ENCODE measurements at regions not wholly inside any gene's neighbourhood (a gene's known extent, or its start where the extent isn't known, plus 50 kb on each side); places are given as distances from the start of the nearest gene placed in this dataset.

GRCh38 chr5:10856683-10857337 is 95.8 kb upstream of the DAP start (continued):
- TF ChIP-seq BRCA1 (IDR thresholded peaks at IDR 0.05; ENCODE audit: low read depth, low read length) = no peak
- TF ChIP-seq EGR1 (IDR thresholded peaks at IDR 0.05; ENCODE audit: borderline replicate concordance, low read depth, low read length) = peak; percentile 27; the same call in 1 of the 2 replicates
- no peak for TF ChIP-seq SRF (IDR thresholded peaks at IDR 0.05; ENCODE audit: low read depth, low read length)
- TF ChIP-seq MAX (IDR thresholded peaks at IDR 0.05) = peak; percentile 57; the same call in 1 of the 2 replicates
- TF ChIP-seq GTF2F1 (IDR thresholded peaks at IDR 0.05; ENCODE audit: borderline replicate concordance, low read depth, low read length) = no peak
- TF ChIP-seq USF2 (IDR thresholded peaks at IDR 0.05; ENCODE audit: low read length) = no peak
- no peak for TF ChIP-seq KDM4A (IDR thresholded peaks at IDR 0.05; ENCODE audit: low read depth, low read length, severe bottlenecking)
- TF ChIP-seq SIN3A (conservative IDR thresholded peaks at IDR 0.05 in 1 of 2, IDR thresholded peaks at IDR 0.05 in 1 of 2; ENCODE audit: low read depth in 1 of 2, low read length in 2 of 2) = no peak
- TF ChIP-seq KDM1A (IDR thresholded peaks at IDR 0.05; ENCODE audit: borderline replicate concordance, low read length) = no peak

Data from H1 (cell line).